GM23248 (cell line): ENCODE measurements at regions not wholly inside any gene's neighbourhood (a gene's known extent, or its start where the extent isn't known, plus 50 kb on each side); places are given as distances from the start of the nearest gene placed in this dataset.

Source experiments
- EZH2 ChIP-seq: fragments of 200-600 bp; sonication (generic); IDR thresholded peaks from 2 replicates; pipeline ENCODE4 v1.6.1; 2018; ENCODE audit warnings: antibody characterized with exemption, mild to moderate bottlenecking; ENCODE audit not compliant: insufficient read depth, poor library complexity, severe bottlenecking
- EZH2phosphoT487 ChIP-seq: fragments of 200-600 bp; sonication (generic); IDR thresholded peaks from 2 replicates; pipeline ENCODE4 v1.6.1; 2018; ENCODE audit warnings: antibody characterized with exemption, moderate library complexity, mild to moderate bottlenecking, low read depth; ENCODE audit not compliant: insufficient read depth

DNA sequence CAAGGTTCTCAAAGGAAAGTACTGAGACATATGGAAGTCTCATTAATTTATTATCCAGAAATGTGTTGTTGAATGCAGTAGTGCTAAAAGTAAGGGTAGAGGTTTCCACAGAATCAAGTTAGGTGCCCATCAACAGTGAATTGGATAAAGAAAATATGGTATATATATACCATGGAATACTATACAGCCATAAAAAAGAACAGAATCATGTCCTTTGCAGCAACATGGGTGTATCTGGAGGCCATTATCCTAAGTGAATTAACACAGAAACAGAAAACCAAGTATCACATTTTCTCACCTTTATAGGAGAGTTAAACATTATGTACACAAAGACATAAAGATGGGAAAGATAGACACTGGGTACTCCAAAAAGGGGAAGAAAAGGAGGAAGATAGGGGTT, 149.9 kb upstream of the RASSF8 start:
- TF ChIP-seq EZH2 (no peak), EZH2phosphoT487 (no peak)
